GM21526 (cell line): ENCODE measurements at regions not wholly inside any gene's neighbourhood (a gene's known extent, or its start where the extent isn't known, plus 50 kb on each side); places are given as distances from the start of the nearest gene placed in this dataset.
"Not testable (repeated sequence)": the region's sequence is repeated elsewhere in the genome, so short reads cannot be mapped to it uniquely, and the experiment has no call there.

ENCODE experiments used
- ATAC-seq: cut with Tn5 transposase; IDR thresholded peaks from one replicate; pipeline ENCODE4 v1.9.1; 2021; ENCODE audit warnings: moderate library complexity; ENCODE audit not compliant: unreplicated experiment, low FRiP score

- ATAC-seq, result no peak
Measured at GRCh38 chr6:51120016-51120415, 301.3 kb downstream of the TFAP2B start.

- not testable (repeated sequence) for ATAC-seq
Measured at GRCh38 chr6:51121380-51121976, 302.8 kb downstream of the TFAP2B start.

- no peak for ATAC-seq
Measured at GRCh38 chr6:51129043-51129442, 310.4 kb downstream of the TFAP2B start.

GRCh38 chr6:51137777-51138176, 319.1 kb downstream of the TFAP2B start:
- no peak for ATAC-seq

GRCh38 chr6:51139950-51140385, 321.3 kb downstream of the TFAP2B start:
- no peak for ATAC-seq

GRCh38 chr6:51141080-51141479, 322.4 kb downstream of the TFAP2B start:
- ATAC-seq, result no peak

- no peak for ATAC-seq
Measured at GRCh38 chr6:51147756-51148155, 329.1 kb downstream of the TFAP2B start.

- ATAC-seq, result no peak
Measured at GRCh38 chr6:51152594-51152993, 333.9 kb downstream of the TFAP2B start.

- ATAC-seq, result no peak
Measured at GRCh38 chr6:51153109-51153508, 334.4 kb downstream of the TFAP2B start.

- ATAC-seq, result not testable (repeated sequence)
Measured at GRCh38 chr6:51154925-51155324, 336.3 kb downstream of the TFAP2B start.

- ATAC-seq, result not testable (repeated sequence)
Measured at GRCh38 chr6:51159260-51159659, 340.6 kb downstream of the TFAP2B start.

- ATAC-seq, result no peak
Measured at GRCh38 chr6:51161752-51162151, 343.1 kb downstream of the TFAP2B start.

- no peak for ATAC-seq
Measured at GRCh38 chr6:51163843-51164529, 345.3 kb downstream of the TFAP2B start.

GRCh38 chr6:51166914-51167313, 348.2 kb downstream of the TFAP2B start:
- ATAC-seq, result no peak

GRCh38 chr6:51167468-51167867, 348.8 kb downstream of the TFAP2B start:
- no peak for ATAC-seq

- ATAC-seq, result no peak
Measured at GRCh38 chr6:51182827-51183226, 364.2 kb downstream of the TFAP2B start.

GRCh38 chr6:51184046-51184445, 365.4 kb downstream of the TFAP2B start:
- no peak for ATAC-seq

GRCh38 chr6:51193163-51193562, 374.5 kb downstream of the TFAP2B start:
- ATAC-seq, result not testable (repeated sequence)

GRCh38 chr6:51199105-51199552, 380.5 kb downstream of the TFAP2B start:
- no peak for ATAC-seq

- no peak for ATAC-seq
Measured at GRCh38 chr6:51199733-51200260, 381.1 kb downstream of the TFAP2B start.

GRCh38 chr6:51200676-51201075, 382.0 kb downstream of the TFAP2B start:
- no peak for ATAC-seq

- not testable (repeated sequence) for ATAC-seq
Measured at GRCh38 chr6:51202653-51203052, 384.0 kb downstream of the TFAP2B start.
